GM19455 (cell line): ENCODE measurements at regions not wholly inside any gene's neighbourhood (a gene's known extent, or its start where the extent isn't known, plus 50 kb on each side); places are given as distances from the start of the nearest gene placed in this dataset.
"Not testable (repeated sequence)": the region's sequence is repeated elsewhere in the genome, so short reads cannot be mapped to it uniquely, and the experiment has no call there.

Experiments
- ATAC-seq: cut with Tn5 transposase; IDR thresholded peaks from one replicate; pipeline ENCODE4 v1.9.1; 2021; ENCODE audit not compliant: unreplicated experiment

- not testable (repeated sequence) for ATAC-seq
Measured at GRCh38 chr15:22196423-22196822, 116.1 kb downstream of the OR4M2 start.

- ATAC-seq: not testable (repeated sequence)
Measured at GRCh38 chr15:22200417-22200816, 120.1 kb downstream of the OR4M2 start.

- not testable (repeated sequence) for ATAC-seq
Measured at GRCh38 chr15:22201993-22202659, 121.8 kb downstream of the OR4M2 start.

GRCh38 chr15:22203208-22203607 is 122.9 kb downstream of the OR4M2 start:
- not testable (repeated sequence) for ATAC-seq

GRCh38 chr15:22209086-22209485 is 128.8 kb downstream of the OR4M2 start:
- ATAC-seq: not testable (repeated sequence)

- ATAC-seq: not testable (repeated sequence)
Measured at GRCh38 chr15:22222596-22222995, 142.3 kb downstream of the OR4M2 start.

GRCh38 chr15:22224241-22224671 is 143.9 kb downstream of the OR4M2 start:
- ATAC-seq: no peak

- not testable (repeated sequence) for ATAC-seq
Measured at GRCh38 chr15:22224961-22225360, 144.6 kb downstream of the OR4M2 start.

- ATAC-seq: no peak
Measured at GRCh38 chr15:22226034-22226790, 145.9 kb downstream of the OR4M2 start.

- ATAC-seq: no peak
Measured at GRCh38 chr15:22227411-22228100, 147.2 kb downstream of the OR4M2 start.

- ATAC-seq: no peak
Measured at GRCh38 chr15:22228101-22228762, 147.9 kb downstream of the OR4M2 start.

GRCh38 chr15:22229990-22230819 is 149.9 kb downstream of the OR4M2 start:
- ATAC-seq: no peak

GRCh38 chr15:22231603-22232002 is 151.3 kb downstream of the OR4M2 start:
- no peak for ATAC-seq

GRCh38 chr15:22232675-22233074 is 152.3 kb downstream of the OR4M2 start:
- no peak for ATAC-seq

GRCh38 chr15:22235261-22235930 is 155.1 kb downstream of the OR4M2 start:
- ATAC-seq: not testable (repeated sequence)

- no peak for ATAC-seq
Measured at GRCh38 chr15:22236469-22236868, 156.1 kb downstream of the OR4M2 start.

- ATAC-seq: no peak
Measured at GRCh38 chr15:22237891-22238275, 157.6 kb downstream of the OR4M2 start.

- ATAC-seq: not testable (repeated sequence)
Measured at GRCh38 chr15:22238276-22238958, 158.1 kb downstream of the OR4M2 start.
